GM18870 (cell line): ENCODE measurements at regions not wholly inside any gene's neighbourhood (a gene's known extent, or its start where the extent isn't known, plus 50 kb on each side); places are given as distances from the start of the nearest gene placed in this dataset.
A peak's percentile ranks its signal among the peaks of the same experiment; 100 is the strongest.
"Not testable (repeated sequence)": the region's sequence is repeated elsewhere in the genome, so short reads cannot be mapped to it uniquely, and the experiment has no call there.

Experiments used
- ATAC-seq: cut with Tn5 transposase; IDR thresholded peaks from one replicate; pipeline ENCODE4 v1.9.1; 2021; ENCODE audit warnings: moderate library complexity; ENCODE audit not compliant: unreplicated experiment

DNA sequence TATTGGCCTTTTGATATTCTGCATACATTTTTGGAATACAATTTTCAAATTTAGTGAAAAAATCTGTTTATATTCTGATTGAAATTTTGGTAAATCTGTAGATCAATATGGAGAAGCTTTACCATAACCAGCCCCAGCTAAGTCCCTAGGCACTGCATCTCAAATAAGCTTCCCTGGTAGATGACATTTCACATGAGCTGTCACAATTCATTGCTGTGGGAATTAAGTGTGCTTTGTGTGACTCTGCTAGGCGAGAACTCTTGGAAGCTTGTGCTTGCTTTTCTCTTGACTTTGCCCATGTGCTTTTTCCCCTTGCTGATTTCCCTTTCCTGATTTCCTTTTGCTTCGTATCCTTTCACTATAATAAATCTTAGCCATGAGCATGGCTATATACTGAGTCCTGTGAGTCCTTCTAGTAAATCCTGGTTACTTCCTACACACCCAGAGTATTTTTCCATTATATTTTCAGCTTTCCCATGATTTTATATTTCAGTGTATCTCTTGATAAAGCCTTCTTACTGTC is 166.5 kb upstream of the MMS22L start:
- ATAC-seq, result no peak

GRCh38 chr6:97450087-97450486 is 167.1 kb upstream of the MMS22L start:
- no peak for ATAC-seq

DNA sequence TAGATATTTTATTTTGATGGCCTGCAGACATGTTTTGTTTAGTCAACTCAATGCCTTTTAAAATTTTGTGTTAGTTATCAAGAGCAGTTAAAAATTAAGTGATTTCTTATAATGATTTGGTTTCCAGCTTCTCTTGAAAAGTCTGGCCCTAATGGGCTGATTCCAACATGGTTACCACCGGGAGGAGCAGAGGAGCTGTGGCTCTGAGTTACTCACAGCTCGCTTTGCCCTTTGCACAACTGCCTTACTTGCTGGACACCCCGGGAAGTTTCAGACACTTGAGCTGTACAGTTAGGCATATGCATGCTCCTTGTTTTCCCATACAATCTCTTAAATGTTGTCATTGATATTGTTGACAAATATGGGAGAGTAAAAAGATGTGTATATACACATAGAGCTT is 173.1 kb upstream of the MMS22L start:
- no peak for ATAC-seq

DNA sequence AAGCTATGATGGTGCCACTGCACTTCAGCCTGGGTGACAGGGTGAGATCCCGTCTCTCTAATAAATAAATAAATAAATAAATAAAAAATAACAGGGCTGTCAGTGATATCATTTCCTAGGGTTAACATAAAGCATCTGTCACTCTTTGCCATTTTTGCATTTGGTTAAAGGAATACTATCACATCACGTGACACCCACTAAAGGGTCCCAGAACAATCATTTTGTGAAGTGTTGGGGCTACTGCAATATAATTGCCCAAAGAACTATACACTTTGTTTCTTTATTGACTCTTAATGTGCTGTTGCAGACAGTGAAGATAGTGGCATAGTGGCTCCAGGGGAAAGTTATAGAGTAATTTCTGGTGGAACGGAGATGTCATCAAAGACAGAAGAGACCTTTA is 176.5 kb upstream of the MMS22L start:
- ATAC-seq, result no peak

- no peak for ATAC-seq
These were observed 177.0 kb upstream of the MMS22L start for GRCh38 chr6:97459986-97460385.

DNA sequence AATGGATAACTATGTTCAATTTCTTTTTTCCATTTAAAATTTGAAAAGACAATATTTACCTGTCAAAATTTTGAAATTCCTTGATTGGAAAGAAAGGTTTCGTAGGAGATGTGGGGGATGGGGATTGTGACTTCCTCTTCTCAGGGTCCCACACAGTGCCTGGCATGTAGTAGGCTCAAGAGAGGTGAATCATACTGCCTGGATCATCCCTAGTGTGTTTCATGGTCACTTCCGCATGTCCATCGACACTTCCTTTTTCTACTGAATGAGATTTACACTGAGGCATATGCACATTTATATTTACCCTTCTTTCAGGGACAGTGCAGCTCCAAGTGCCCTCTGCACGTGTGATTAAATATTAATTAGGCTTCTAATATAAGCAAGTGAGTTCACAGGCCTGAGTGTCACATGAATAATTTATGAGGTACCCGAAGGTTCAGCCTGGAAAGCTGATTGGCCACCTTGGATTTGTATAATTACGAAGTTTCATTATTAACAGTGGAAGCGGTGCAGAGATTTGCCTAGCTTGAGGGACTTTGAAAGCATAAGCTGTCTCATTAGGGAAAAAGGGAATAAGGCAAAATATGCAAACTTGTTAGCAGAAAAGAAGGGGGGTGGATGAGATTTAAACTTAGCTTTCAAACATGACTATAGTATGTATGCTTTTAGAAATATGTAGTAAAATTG is 177.5 kb upstream of the MMS22L start:
- no peak for ATAC-seq

DNA sequence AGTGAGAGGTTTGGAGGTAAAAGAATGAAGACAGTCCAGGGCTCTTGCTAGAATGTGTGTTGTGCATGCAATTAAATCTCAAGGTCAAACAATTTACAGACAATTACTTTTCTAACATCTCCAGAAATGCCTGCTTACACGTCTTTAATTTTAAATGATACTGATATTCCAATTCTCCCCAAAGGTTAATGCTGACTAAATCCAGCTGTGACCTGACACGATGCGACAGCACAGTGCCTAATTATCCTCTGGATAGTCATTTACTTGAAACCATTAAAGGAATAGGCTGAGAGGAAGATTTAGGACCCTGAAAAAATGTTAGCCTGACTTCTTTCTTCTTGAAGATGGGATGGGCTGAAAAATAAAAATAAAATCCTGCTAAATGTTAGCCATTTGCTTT is 178.2 kb upstream of the MMS22L start:
- ATAC-seq, result no peak

DNA sequence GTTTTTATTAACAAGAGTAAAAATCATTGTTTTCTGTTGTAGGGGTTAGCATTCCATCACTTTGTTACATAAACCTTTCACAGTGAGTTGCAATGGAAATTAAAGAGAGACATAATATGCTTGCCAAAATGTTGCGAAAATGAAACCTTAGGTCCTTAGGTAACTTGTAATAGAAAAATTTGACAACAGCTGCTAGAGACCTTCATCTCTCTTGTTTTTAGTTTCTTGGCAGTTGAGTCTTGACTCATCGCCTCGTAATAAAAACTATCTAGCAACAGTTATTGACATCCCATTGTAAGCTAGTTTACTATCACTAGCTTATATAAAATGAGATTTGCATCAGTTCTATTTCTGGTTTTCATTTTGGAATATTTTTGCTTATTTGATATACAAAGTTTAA is 179.0 kb upstream of the MMS22L start:
- no peak for ATAC-seq

- no peak for ATAC-seq
These were observed 180.1 kb upstream of the MMS22L start for GRCh38 chr6:97462938-97463598.

GRCh38 chr6:97465877-97466561 is 183.0 kb upstream of the MMS22L start:
- no peak for ATAC-seq

GRCh38 chr6:97468981-97469380 is 186.0 kb upstream of the MMS22L start:
- ATAC-seq, result no peak

DNA sequence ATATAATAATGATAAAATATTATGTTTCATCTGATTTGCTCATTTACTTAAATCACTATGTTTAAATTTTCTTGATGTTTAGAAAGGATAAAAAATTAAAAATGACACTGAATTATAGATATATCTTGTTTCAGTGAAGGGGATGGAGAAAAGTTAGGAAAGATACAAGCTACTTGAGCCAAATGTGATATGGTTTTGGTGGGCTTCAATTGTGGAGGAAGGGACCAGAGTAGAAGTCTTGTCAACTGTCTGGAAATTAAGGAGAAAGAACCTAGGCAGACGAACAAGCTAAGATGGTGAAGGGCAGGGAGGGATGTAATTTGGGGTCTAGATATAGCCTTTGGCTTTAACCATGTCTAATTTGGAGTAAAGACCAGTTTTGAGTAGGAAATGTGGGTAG is 186.4 kb upstream of the MMS22L start:
- no peak for ATAC-seq

DNA sequence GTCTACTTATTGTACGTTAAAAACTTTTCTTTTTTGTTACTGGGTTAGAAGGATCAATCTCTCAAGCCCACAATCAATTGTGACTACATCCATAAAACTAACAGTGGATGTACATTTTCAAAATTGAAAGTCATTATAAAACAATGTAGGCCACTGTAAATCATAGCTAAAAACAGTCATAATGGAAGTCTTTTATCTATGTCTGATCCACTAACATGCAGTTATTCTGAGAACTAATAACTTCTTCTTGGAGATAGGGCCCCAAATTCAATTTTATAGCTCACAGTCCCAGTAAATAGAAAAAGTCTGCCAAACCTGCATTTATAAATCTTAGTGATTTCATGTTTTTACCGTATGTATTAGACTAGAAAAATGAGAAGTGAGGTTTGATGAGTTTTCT is 187.3 kb upstream of the MMS22L start:
- no peak for ATAC-seq

DNA sequence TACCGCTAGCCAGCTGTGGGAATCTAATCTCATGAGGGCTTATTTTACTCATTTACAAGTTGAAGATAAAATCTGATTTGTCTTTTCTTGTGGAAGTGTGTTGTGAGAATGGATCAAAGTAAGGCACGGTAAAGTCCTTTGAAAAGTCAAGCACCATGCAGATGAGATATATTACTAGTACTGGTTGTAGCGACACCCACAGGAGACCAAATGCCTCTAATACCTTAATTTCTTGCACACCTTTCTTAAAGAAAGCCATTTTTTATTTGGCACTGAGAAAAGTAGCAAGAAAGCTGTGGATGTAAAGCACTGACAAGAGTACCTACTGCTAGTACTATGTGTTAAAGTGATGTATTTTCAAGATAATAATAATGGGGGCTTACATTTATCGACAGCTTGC is 191.0 kb upstream of the MMS22L start:
- ATAC-seq, result no peak

DNA sequence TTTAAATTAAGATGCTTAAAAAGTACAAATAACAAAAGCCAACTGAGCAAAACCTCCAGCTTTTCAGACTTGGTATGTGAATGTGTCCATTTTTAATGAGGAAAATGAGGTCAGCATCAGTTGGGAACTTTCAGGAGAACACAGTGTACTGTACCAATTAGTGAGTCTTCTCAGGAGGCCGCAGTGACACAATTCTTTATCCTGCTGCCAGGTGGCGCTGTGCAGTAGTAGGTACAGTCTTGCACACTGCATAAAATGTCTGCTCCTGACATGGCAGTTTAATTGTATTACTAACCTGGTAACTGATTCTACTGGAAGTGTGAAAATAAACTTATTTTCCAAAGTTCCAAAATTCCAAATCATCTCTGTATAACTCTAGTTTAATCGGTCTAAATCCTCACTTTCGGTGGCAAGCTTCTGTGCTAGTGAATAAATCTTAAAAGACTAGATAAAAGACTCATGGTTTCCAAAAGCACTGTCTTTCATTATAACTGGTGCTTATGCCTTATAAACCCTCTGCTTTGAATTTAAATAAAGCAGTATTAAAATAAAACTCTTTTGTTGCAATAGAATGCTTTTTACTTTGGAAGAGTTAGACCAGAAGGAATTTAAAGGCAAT is 214.8 kb upstream of the MMS22L start:
- ATAC-seq, result peak; percentile 95

DNA sequence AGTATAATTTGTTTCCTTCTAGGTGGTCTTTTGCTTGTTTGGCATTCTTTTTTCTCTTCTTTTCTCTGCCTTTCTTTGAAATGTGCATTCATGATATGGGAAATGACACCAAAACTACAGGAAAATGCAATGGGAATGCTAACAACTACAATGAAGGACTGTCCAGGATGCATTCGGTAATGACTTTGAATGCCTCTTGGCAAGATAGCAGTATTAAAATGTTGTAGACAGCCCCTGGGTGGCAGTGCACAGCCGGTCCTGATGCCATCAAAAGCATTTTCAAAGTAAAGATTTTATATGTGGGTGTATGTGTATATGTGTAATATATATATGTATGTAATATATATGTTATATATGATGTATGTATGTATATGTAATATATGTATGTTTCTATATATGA is 218.8 kb upstream of the MMS22L start:
- ATAC-seq, result no peak

DNA sequence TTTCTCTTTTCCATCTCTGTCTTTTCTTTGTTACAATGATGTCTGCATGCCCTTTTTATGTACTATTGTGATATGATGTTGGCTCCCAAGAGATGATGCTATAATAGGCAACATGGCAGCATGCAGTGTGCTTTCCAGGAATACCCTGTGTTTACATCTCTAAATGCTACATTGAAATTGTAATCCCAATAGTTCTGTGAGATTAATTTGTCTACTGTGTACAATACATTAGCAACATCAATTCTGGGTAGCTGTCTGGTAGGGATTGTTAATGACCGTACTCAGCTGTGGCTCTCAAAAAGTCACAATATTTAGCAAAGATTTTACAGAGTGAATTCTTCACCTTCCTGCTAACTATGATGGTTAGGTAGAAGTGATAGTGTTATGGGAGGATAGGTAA is 225.6 kb upstream of the MMS22L start:
- no peak for ATAC-seq

DNA sequence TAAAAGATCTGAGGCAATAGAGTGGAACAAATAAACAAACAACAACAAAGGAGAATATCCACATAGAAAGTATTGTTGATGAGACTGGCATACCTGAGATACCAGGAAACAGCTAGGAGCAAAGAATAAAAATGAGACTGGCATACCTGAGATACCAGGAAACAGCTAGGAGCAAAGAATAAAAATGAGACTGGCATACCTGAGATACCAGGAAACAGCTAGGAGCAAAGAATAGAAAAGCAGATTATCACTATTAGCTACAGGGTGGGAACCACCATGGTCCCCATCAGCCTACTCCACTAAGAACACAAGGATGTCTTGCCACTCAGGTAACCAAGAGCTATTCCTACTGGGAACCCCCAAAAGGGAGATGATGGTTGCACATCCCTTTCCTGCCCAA is 230.2 kb upstream of the MMS22L start:
- not testable (repeated sequence) for ATAC-seq

DNA sequence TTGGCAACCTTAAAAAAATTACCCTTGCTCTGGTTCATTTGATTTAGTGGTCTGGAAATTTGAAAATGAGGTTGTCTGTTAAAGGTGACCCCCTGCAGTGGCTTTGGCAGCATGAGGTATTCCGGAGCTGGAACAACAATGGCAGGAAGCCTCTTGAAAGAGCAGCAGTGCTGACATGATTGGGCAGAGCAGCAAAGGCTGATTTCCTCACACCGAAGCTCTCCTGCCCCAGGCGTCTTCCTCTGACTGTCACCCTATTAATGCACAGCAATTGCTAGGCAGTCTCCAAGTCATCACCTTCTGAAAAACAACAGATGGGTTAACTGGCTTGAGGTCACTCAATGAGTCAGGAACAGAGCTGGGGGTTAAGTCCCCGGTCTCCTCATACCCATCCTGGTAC is 241.8 kb upstream of the MMS22L start:
- no peak for ATAC-seq

- ATAC-seq, result no peak
These were observed 252.8 kb upstream of the MMS22L start for GRCh38 chr6:97535800-97536199.

- no peak for ATAC-seq
These were observed 265.3 kb upstream of the MMS22L start for GRCh38 chr6:97548354-97548753.

DNA sequence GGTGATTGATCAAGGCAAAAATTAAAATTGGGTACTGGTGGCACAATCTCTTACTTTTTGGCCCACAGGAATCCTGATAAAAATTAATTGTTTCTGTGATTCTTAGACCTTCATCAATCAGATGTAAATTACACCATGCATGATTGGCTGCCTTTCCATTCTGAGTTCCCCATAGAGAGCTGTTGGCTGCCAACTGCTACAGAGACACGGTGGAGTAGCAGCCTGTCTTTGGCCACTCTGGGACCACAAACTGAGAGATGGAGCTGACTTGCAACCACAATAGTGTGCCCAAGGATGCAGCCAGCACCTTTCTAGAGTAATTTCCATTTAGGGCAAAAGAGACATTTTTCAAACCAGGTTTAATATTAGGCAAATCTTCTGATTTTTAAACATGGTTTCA is 274.3 kb upstream of the MMS22L start:
- ATAC-seq, result no peak
